Activated naive CD4-positive, alpha-beta T cell treated with anti-CD3 and anti-CD28 coated beads, Interleukin-2, amount 50 U/mL, for 24 hours (primary cell): ENCODE measurements at regions not wholly inside any gene's neighbourhood (a gene's known extent, or its start where the extent isn't known, plus 50 kb on each side); places are given as distances from the start of the nearest gene placed in this dataset.

Experiments
- H3K27ac Mint-ChIP-seq: one replicate; pipeline ENCODE4 v1.8.0; 2021; ENCODE audit warnings: mild to moderate bottlenecking, mixed read lengths
- H3K27me3 Mint-ChIP-seq: one replicate; pipeline ENCODE4 v1.8.0; 2021; ENCODE audit warnings: mixed read lengths
- H3K36me3 Mint-ChIP-seq: one replicate; pipeline ENCODE4 v1.8.0; 2021; ENCODE audit warnings: mixed read lengths
- H3K4me1 Mint-ChIP-seq: one replicate; pipeline ENCODE4 v1.8.0; 2021; ENCODE audit warnings: mixed read lengths
- H3K4me3 Mint-ChIP-seq: one replicate; pipeline ENCODE4 v1.8.0; 2021; ENCODE audit warnings: mild to moderate bottlenecking, mixed read lengths
- H3K9me3 Mint-ChIP-seq: one replicate; pipeline ENCODE4 v1.8.0; 2021; ENCODE audit warnings: mixed read lengths

- Mint-ChIP-seq H3K4me3 (no peak overlapping the region), H3K27me3 (peaks cover 2% of the 10 kb centered on the region), H3K4me1 (no peaks in the 10 kb centered on the region), H3K27ac (no peak overlapping the region), H3K9me3 (no peaks in the 10 kb centered on the region), H3K36me3 (no peaks in the 10 kb centered on the region)
Measured at GRCh38 chr1:208577381-208577905, 333.3 kb upstream of the PLXNA2 start.

GRCh38 chr1:208581209-208581608, 337.0 kb upstream of the PLXNA2 start:
- H3K4me3 Mint-ChIP-seq = no peak overlapping the region
- no peaks in the 10 kb centered on the region for H3K36me3 Mint-ChIP-seq
- no peaks in the 10 kb centered on the region for H3K9me3 Mint-ChIP-seq
- no peak overlapping the region for H3K27ac Mint-ChIP-seq
- H3K4me1 Mint-ChIP-seq = no peaks in the 10 kb centered on the region
- peaks cover 2% of the 10 kb centered on the region for H3K27me3 Mint-ChIP-seq

- Mint-ChIP-seq H3K4me1 (no peaks in the 10 kb centered on the region), H3K4me3 (no peak overlapping the region), H3K9me3 (no peaks in the 10 kb centered on the region), H3K27me3 (peaks cover 2% of the 10 kb centered on the region), H3K27ac (no peak overlapping the region), H3K36me3 (no peaks in the 10 kb centered on the region)
Measured at GRCh38 chr1:208581667-208582066, 337.5 kb upstream of the PLXNA2 start.

- H3K27me3 Mint-ChIP-seq = no peaks in the 10 kb centered on the region
- H3K4me3 Mint-ChIP-seq = no peak overlapping the region
- H3K9me3 Mint-ChIP-seq = no peaks in the 10 kb centered on the region
- H3K4me1 Mint-ChIP-seq = no peaks in the 10 kb centered on the region
- H3K36me3 Mint-ChIP-seq = no peaks in the 10 kb centered on the region
- H3K27ac Mint-ChIP-seq = no peak overlapping the region
Measured at GRCh38 chr1:208584167-208584755, 340.1 kb upstream of the PLXNA2 start.

GRCh38 chr1:208587110-208587509, 342.9 kb upstream of the PLXNA2 start:
- H3K27me3 Mint-ChIP-seq = peaks cover 2% of the 10 kb centered on the region
- no peaks in the 10 kb centered on the region for H3K4me1 Mint-ChIP-seq
- H3K9me3 Mint-ChIP-seq = no peaks in the 10 kb centered on the region
- no peaks in the 10 kb centered on the region for H3K36me3 Mint-ChIP-seq
- no peak overlapping the region for H3K27ac Mint-ChIP-seq
- no peak overlapping the region for H3K4me3 Mint-ChIP-seq

- peaks cover 2% of the 10 kb centered on the region for H3K27me3 Mint-ChIP-seq
- H3K27ac Mint-ChIP-seq = no peak overlapping the region
- no peaks in the 10 kb centered on the region for H3K36me3 Mint-ChIP-seq
- no peaks in the 10 kb centered on the region for H3K9me3 Mint-ChIP-seq
- no peaks in the 10 kb centered on the region for H3K4me1 Mint-ChIP-seq
- no peak overlapping the region for H3K4me3 Mint-ChIP-seq
Measured at GRCh38 chr1:208593306-208594006, 349.3 kb upstream of the PLXNA2 start.

GRCh38 chr1:208595236-208595635, 351.1 kb upstream of the PLXNA2 start:
- H3K27me3 Mint-ChIP-seq = peaks cover 2% of the 10 kb centered on the region
- no peaks in the 10 kb centered on the region for H3K9me3 Mint-ChIP-seq
- H3K4me1 Mint-ChIP-seq = no peaks in the 10 kb centered on the region
- H3K27ac Mint-ChIP-seq = no peak overlapping the region
- no peaks in the 10 kb centered on the region for H3K36me3 Mint-ChIP-seq
- H3K4me3 Mint-ChIP-seq = no peak overlapping the region

- H3K9me3 Mint-ChIP-seq = no peaks in the 10 kb centered on the region
- H3K27ac Mint-ChIP-seq = no peak overlapping the region
- H3K36me3 Mint-ChIP-seq = no peaks in the 10 kb centered on the region
- H3K4me3 Mint-ChIP-seq = no peak overlapping the region
- H3K27me3 Mint-ChIP-seq = peaks cover 2% of the 10 kb centered on the region
- H3K4me1 Mint-ChIP-seq = no peaks in the 10 kb centered on the region
Measured at GRCh38 chr1:208595745-208596144, 351.6 kb upstream of the PLXNA2 start.

GRCh38 chr1:208597571-208597970, 353.4 kb upstream of the PLXNA2 start:
- H3K27me3 Mint-ChIP-seq = no peaks in the 10 kb centered on the region
- no peak overlapping the region for H3K4me3 Mint-ChIP-seq
- H3K9me3 Mint-ChIP-seq = no peaks in the 10 kb centered on the region
- H3K36me3 Mint-ChIP-seq = no peaks in the 10 kb centered on the region
- H3K27ac Mint-ChIP-seq = no peak overlapping the region
- H3K4me1 Mint-ChIP-seq = no peaks in the 10 kb centered on the region

- Mint-ChIP-seq H3K4me1 (no peaks in the 10 kb centered on the region), H3K4me3 (no peak overlapping the region), H3K27ac (no peak overlapping the region), H3K9me3 (no peaks in the 10 kb centered on the region), H3K27me3 (no peaks in the 10 kb centered on the region), H3K36me3 (no peaks in the 10 kb centered on the region)
Measured at GRCh38 chr1:208598021-208598420, 353.8 kb upstream of the PLXNA2 start.

- no peaks in the 10 kb centered on the region for H3K9me3 Mint-ChIP-seq
- no peaks in the 10 kb centered on the region for H3K27me3 Mint-ChIP-seq
- no peak overlapping the region for H3K4me3 Mint-ChIP-seq
- no peaks in the 10 kb centered on the region for H3K4me1 Mint-ChIP-seq
- H3K27ac Mint-ChIP-seq = no peak overlapping the region
- H3K36me3 Mint-ChIP-seq = no peaks in the 10 kb centered on the region
Measured at GRCh38 chr1:208599063-208599462, 354.9 kb upstream of the PLXNA2 start.

GRCh38 chr1:208600456-208601190, 356.4 kb upstream of the PLXNA2 start:
- Mint-ChIP-seq H3K4me1 (no peaks in the 10 kb centered on the region), H3K27me3 (no peaks in the 10 kb centered on the region), H3K4me3 (no peak overlapping the region), H3K36me3 (no peaks in the 10 kb centered on the region), H3K9me3 (no peaks in the 10 kb centered on the region), H3K27ac (no peak overlapping the region)

GRCh38 chr1:208601561-208601960, 357.4 kb upstream of the PLXNA2 start:
- Mint-ChIP-seq H3K9me3 (no peaks in the 10 kb centered on the region), H3K27me3 (no peaks in the 10 kb centered on the region), H3K27ac (no peak overlapping the region), H3K36me3 (no peaks in the 10 kb centered on the region), H3K4me3 (no peak overlapping the region), H3K4me1 (no peaks in the 10 kb centered on the region)

GRCh38 chr1:208603721-208604120, 359.5 kb upstream of the PLXNA2 start:
- Mint-ChIP-seq H3K27ac (no peak overlapping the region), H3K9me3 (no peaks in the 10 kb centered on the region), H3K4me3 (no peak overlapping the region), H3K27me3 (no peaks in the 10 kb centered on the region), H3K4me1 (no peaks in the 10 kb centered on the region), H3K36me3 (no peaks in the 10 kb centered on the region)

GRCh38 chr1:208604295-208604694, 360.1 kb upstream of the PLXNA2 start:
- Mint-ChIP-seq H3K9me3 (no peaks in the 10 kb centered on the region), H3K4me1 (no peaks in the 10 kb centered on the region), H3K27ac (no peak overlapping the region), H3K4me3 (no peak overlapping the region), H3K27me3 (no peaks in the 10 kb centered on the region), H3K36me3 (no peaks in the 10 kb centered on the region)

- H3K4me3 Mint-ChIP-seq = no peak overlapping the region
- H3K36me3 Mint-ChIP-seq = no peaks in the 10 kb centered on the region
- no peaks in the 10 kb centered on the region for H3K9me3 Mint-ChIP-seq
- H3K4me1 Mint-ChIP-seq = no peaks in the 10 kb centered on the region
- no peak overlapping the region for H3K27ac Mint-ChIP-seq
- no peaks in the 10 kb centered on the region for H3K27me3 Mint-ChIP-seq
Measured at GRCh38 chr1:208606959-208607358, 362.8 kb upstream of the PLXNA2 start.
